HepG2 (cell line): ENCODE measurements at regions not wholly inside any gene's neighbourhood (a gene's known extent, or its start where the extent isn't known, plus 50 kb on each side); places are given as distances from the start of the nearest gene placed in this dataset.

Experiments
- CREB1 ChIP-seq, 2 experiments: fragments of 450-650 bp in 1 of 2; IDR thresholded peaks; 2 replicates each; pipeline ENCODE4 v1.6.1; 2016 to 2017; ENCODE audit warnings: control low read depth in 1 of 2, mild to moderate bottlenecking in 1 of 2, missing compliant biosample characterization in 1 of 2, missing genetic modification characterization in 1 of 2
- EP300 ChIP-seq, 3 experiments: sonication (generic) in 1 of 3; formaldehyde crosslinking in 1 of 3; IDR thresholded peaks; 2 replicates each; pipeline versions ENCODE4 v1.5.1 to v1.6.1; 2011 to 2020; ENCODE audit warnings: low read depth in 2 of 3, low read length in 2 of 3, borderline replicate concordance in 1 of 3, improper control_type of control experiment in 1 of 3, mild to moderate bottlenecking in 1 of 3, missing genetic modification reagents in 1 of 3, moderate library complexity in 1 of 3
- HDAC6 ChIP-seq: fragments of 200-600 bp; sonication (generic); IDR thresholded peaks from 2 replicates; pipeline ENCODE4 v1.7.0; 2017; ENCODE audit warnings: mild to moderate bottlenecking, antibody characterized with exemption, low read length, low read depth
- JUND ChIP-seq: sonication (generic); formaldehyde crosslinking; IDR thresholded peaks from 2 replicates; pipeline ENCODE4 v1.8.0; 2022; ENCODE audit warnings: mild to moderate bottlenecking, missing genetic modification reagents
- POLR2A ChIP-seq, 2 experiments: IDR thresholded peaks; 2 replicates each; pipeline ENCODE4 v1.6.1; 2011; ENCODE audit warnings: low read depth in 2 of 2, low read length in 2 of 2, mild to moderate bottlenecking in 1 of 2, moderate library complexity in 1 of 2; ENCODE audit not compliant: insufficient read depth in 1 of 2
- ZNF253 ChIP-seq: sonication (generic); formaldehyde crosslinking; IDR thresholded peaks from 2 replicates; pipeline ENCODE4 v1.8.0; 2022; ENCODE audit warnings: mild to moderate bottlenecking, missing genetic modification reagents, borderline replicate concordance
- TF ChIP-seq, protein P1 (sequence below): sonication (generic); formaldehyde crosslinking; IDR thresholded peaks from 2 replicates; pipeline ENCODE4 v1.5.0; 2020; ENCODE audit warnings: mild to moderate bottlenecking, missing genetic modification reagents, moderate library complexity
- TF ChIP-seq, protein P2 (sequence below): IDR thresholded peaks from 2 replicates; pipeline ENCODE4 v1.6.1; 2012; ENCODE audit warnings: inconsistent platforms

DNA sequence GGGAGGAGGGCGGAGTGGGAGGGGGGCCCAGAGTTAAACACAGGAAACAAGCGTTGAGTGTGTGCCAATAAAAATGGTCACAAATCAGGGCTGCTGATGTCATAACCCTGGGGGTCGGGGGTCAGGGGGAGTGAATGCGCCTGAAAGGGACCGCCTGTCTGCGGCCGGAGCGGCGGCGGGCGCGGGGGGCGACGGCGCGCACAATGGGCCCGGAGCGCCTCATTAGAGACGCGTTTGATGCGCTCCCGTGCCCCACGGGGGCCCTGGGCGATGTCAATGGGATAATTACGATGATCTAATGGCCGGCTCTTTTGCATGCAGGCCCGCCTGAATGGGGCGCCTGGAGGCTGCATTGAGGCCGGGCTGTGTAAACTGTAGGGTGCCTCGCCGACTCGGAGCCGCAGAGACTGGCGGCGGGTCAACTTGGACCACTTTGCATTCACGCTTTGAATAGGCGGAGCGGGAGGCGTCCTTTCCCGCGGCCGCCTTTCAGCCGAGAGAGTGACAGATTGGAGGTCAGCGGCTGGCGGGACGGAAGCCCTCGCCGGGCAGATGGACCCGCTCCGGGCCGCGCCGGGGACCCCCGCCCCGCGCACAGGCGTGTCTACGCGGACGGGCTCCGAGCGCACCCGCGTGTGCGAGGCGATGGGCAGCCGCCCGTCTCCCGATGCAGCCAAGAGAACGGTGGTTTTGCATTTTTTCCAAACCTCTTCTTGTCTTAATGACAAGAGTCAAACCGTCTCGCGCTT is 296.1 kb downstream of the TFAP2C start:
- no peak for TF ChIP-seq JUND (CRISPR knock-in tag)
- no peak for TF ChIP-seq ZNF253 (CRISPR knock-in tag)
- TF ChIP-seq, protein P1, sequence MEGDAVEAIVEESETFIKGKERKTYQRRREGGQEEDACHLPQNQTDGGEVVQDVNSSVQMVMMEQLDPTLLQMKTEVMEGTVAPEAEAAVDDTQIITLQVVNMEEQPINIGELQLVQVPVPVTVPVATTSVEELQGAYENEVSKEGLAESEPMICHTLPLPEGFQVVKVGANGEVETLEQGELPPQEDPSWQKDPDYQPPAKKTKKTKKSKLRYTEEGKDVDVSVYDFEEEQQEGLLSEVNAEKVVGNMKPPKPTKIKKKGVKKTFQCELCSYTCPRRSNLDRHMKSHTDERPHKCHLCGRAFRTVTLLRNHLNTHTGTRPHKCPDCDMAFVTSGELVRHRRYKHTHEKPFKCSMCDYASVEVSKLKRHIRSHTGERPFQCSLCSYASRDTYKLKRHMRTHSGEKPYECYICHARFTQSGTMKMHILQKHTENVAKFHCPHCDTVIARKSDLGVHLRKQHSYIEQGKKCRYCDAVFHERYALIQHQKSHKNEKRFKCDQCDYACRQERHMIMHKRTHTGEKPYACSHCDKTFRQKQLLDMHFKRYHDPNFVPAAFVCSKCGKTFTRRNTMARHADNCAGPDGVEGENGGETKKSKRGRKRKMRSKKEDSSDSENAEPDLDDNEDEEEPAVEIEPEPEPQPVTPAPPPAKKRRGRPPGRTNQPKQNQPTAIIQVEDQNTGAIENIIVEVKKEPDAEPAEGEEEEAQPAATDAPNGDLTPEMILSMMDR (CRISPR knock-in tag) = no peak
- TF ChIP-seq, protein P2, sequence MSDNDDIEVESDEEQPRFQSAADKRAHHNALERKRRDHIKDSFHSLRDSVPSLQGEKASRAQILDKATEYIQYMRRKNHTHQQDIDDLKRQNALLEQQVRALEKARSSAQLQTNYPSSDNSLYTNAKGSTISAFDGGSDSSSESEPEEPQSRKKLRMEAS = no peak
- no peak for TF ChIP-seq HDAC6
- TF ChIP-seq CREB1 (IDR thresholded peaks at IDR 0.05) = no peak
- no peak for TF ChIP-seq CREB1 (CRISPR knock-in tag; IDR thresholded peaks at IDR 0.05)
- no peak for TF ChIP-seq POLR2A (IDR thresholded peaks at IDR 0.05; ENCODE audit: insufficient read depth in 1 of 2, low read depth in 2 of 2, low read length in 2 of 2)
- TF ChIP-seq EP300 (IDR thresholded peaks at IDR 0.05; ENCODE audit: low read depth in 2 of 2, low read length in 2 of 2) = no peak
- TF ChIP-seq EP300 (CRISPR knock-in tag; IDR thresholded peaks at IDR 0.05; ENCODE audit: borderline replicate concordance) = no peak
